Suprapubic skin (tissue), 4 donors: ENCODE measurements at regions not wholly inside any gene's neighbourhood (a gene's known extent, or its start where the extent isn't known, plus 50 kb on each side); places are given as distances from the start of the nearest gene placed in this dataset.

ENCODE experiments used
- DNase-seq, 2 donors: peaks; one replicate each; pipeline ENCODE4 v3.0.0-alpha.2; 2019; ENCODE audit warnings: low spot score in 2 of 2
- H3K27ac ChIP-seq: fragments of 200-600 bp; sonication (generic); one replicate; pipeline ENCODE4 v1.5.1; 2019
- H3K27me3 ChIP-seq: fragments of 200-600 bp; sonication (generic); one replicate; pipeline ENCODE4 v1.5.1; 2019
- H3K36me3 ChIP-seq: fragments of 200-600 bp; sonication (generic); one replicate; pipeline ENCODE4 v1.5.1; 2019
- H3K4me1 ChIP-seq: fragments of 200-600 bp; sonication (generic); one replicate; pipeline ENCODE4 v1.5.1; 2019
- H3K4me3 ChIP-seq: fragments of 200-600 bp; sonication (generic); one replicate; pipeline ENCODE4 v1.5.1; 2019; ENCODE audit warnings: mild to moderate bottlenecking
- H3K9me3 ChIP-seq: fragments of 200-600 bp; sonication (generic); one replicate; pipeline ENCODE4 v1.5.1; 2019
- CTCF ChIP-seq, 2 donors: fragments of 200-600 bp in 1 of 2; fragments of 450-650 bp in 1 of 2; sonication (generic) in 1 of 2; IDR thresholded peaks; one replicate each; pipeline ENCODE4 v1.5.1; 2016 to 2019; ENCODE audit warnings: antibody characterized with exemption in 2 of 2, mild to moderate bottlenecking in 1 of 2, moderate library complexity in 1 of 2
- EP300 ChIP-seq: sonication (generic); formaldehyde crosslinking; IDR thresholded peaks from one replicate; pipeline ENCODE4 v1.6.1; 2017; ENCODE audit warnings: antibody characterized with exemption
- POLR2A ChIP-seq, 2 donors: fragments of 450-650 bp; IDR thresholded peaks; one replicate each; pipeline ENCODE4 v1.6.1; 2017; ENCODE audit warnings: antibody characterized with exemption in 2 of 2, mild to moderate bottlenecking in 2 of 2, moderate library complexity in 2 of 2
- POLR2AphosphoS5 ChIP-seq, 3 donors: sonication (generic); formaldehyde crosslinking; IDR thresholded peaks; one replicate each; pipeline ENCODE4 v1.6.1; 2017; ENCODE audit warnings: antibody characterized with exemption in 3 of 3
- WGBS: methylation state at CpG from one replicate; pipeline ENCODE4 v1.1.5; 2018; 5-methylcytosine and 5-hydroxymethylcytosine counted together

- Histone ChIP-seq H3K9me3 (no peaks in the 10 kb centered on the region), H3K27me3 (no peaks in the 10 kb centered on the region), H3K27ac (no peak overlapping the region), H3K36me3 (no peaks in the 10 kb centered on the region), H3K4me1 (no peaks in the 10 kb centered on the region), H3K4me3 (no peak overlapping the region)
- DNase-seq = no peak
- TF ChIP-seq POLR2A (IDR thresholded peaks at IDR 0.05) = no peak
- WGBS = 75% methylated on average over 3 of the region's 3 CpGs
These were observed 87.2 kb upstream of the ETS2 start for GRCh38 chr21:38718481-38718880.

DNA sequence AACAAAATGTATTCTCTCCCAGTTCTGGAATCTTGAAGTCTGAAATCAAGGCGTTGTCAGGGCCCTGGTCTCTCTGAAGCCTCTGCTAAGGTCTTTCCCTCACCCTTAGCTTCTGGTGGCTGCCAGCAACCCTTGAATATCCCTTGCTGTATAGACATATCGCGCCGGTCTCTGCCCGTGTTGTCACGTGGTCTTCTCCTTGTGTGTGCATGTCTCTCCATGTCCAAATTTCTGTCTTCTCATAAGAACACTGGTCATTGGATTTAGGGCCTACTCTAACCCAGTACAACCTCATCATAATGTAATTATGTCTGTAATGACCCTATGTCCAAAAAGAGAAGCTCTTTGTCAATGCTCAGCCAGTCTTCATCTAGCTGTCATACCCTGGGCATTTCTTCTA lies 85.7 kb upstream of the ETS2 start:
- Histone ChIP-seq H3K4me1 (no peaks in the 10 kb centered on the region), H3K9me3 (peaks cover 2% of the 10 kb centered on the region), H3K27ac (no peak overlapping the region), H3K4me3 (no peak overlapping the region), H3K27me3 (no peaks in the 10 kb centered on the region), H3K36me3 (no peaks in the 10 kb centered on the region)
- no peak for TF ChIP-seq POLR2AphosphoS5 (IDR thresholded peaks at IDR 0.05)
- 96% methylated on average over 6 of the region's 6 CpGs for WGBS
- no peak for DNase-seq

GRCh38 chr21:38721055-38721454 lies 84.7 kb upstream of the ETS2 start:
- Histone ChIP-seq H3K27me3 (no peaks in the 10 kb centered on the region), H3K36me3 (no peaks in the 10 kb centered on the region), H3K9me3 (peaks cover 10% of the 10 kb centered on the region), H3K4me1 (no peaks in the 10 kb centered on the region), H3K27ac (no peak overlapping the region), H3K4me3 (no peak overlapping the region)
- no peak for TF ChIP-seq POLR2AphosphoS5 (IDR thresholded peaks at IDR 0.05)
- no peak for TF ChIP-seq EP300
- TF ChIP-seq POLR2A (IDR thresholded peaks at IDR 0.05) = no peak
- TF ChIP-seq CTCF (IDR thresholded peaks at IDR 0.05) = no peak
- WGBS = 77% methylated on average over 6 of the region's 6 CpGs
- no peak for DNase-seq

DNA sequence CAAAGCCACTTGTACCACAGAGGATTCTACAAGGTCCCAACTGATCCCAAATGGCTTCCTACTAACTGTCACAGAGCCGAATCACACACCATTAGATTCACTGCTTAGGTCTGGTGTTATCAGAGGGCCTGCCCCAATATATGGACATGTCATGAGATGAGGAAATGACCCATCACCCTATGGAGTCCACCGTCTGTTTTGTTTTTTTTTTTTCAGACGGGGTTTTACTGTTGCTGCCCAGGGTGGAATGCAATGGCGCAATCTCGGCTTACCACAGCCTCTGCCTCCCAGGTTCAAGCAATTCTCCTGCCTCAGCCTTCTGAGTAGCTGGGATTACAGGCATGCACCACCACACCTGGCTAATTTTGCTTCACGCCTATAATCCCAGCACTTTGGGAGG lies 83.8 kb upstream of the ETS2 start:
- no peak for DNase-seq
- 91% methylated on average over 6 of the region's 6 CpGs for WGBS
- H3K27me3 ChIP-seq = no peaks in the 10 kb centered on the region
- no peak overlapping the region for H3K27ac ChIP-seq
- H3K36me3 ChIP-seq = no peaks in the 10 kb centered on the region
- H3K9me3 ChIP-seq = peaks cover 10% of the 10 kb centered on the region
- H3K4me3 ChIP-seq = no peak overlapping the region
- TF ChIP-seq POLR2AphosphoS5 (IDR thresholded peaks at IDR 0.05) (no peak), CTCF (IDR thresholded peaks at IDR 0.05) (no peak), EP300 (no peak)
- no peaks in the 10 kb centered on the region for H3K4me1 ChIP-seq

GRCh38 chr21:38725196-38726157 lies 80.3 kb upstream of the ETS2 start:
- H3K9me3 ChIP-seq = peaks cover 10% of the 10 kb centered on the region
- no peak for TF ChIP-seq CTCF (IDR thresholded peaks at IDR 0.05)
- TF ChIP-seq POLR2A (IDR thresholded peaks at IDR 0.05) = no peak
- no peak for TF ChIP-seq EP300
- TF ChIP-seq POLR2AphosphoS5 (IDR thresholded peaks at IDR 0.05) = no peak
- DNase-seq = no peak
- peaks cover 7% of the 10 kb centered on the region for H3K4me1 ChIP-seq
- WGBS = 91% methylated on average over 5 of the region's 5 CpGs
- no peaks in the 10 kb centered on the region for H3K27me3 ChIP-seq
- no peak overlapping the region for H3K4me3 ChIP-seq
- no peaks in the 10 kb centered on the region for H3K36me3 ChIP-seq
- H3K27ac ChIP-seq = no peak overlapping the region

- no peaks in the 10 kb centered on the region for H3K27me3 ChIP-seq
- TF ChIP-seq POLR2AphosphoS5 (IDR thresholded peaks at IDR 0.05) = no peak
- no peak for TF ChIP-seq EP300
- TF ChIP-seq CTCF (IDR thresholded peaks at IDR 0.05) = no peak
- no peak for TF ChIP-seq POLR2A (IDR thresholded peaks at IDR 0.05)
- no peaks in the 10 kb centered on the region for H3K36me3 ChIP-seq
- WGBS = 96% methylated on average over 1 of the region's 1 CpG
- no peak overlapping the region for H3K4me3 ChIP-seq
- peaks cover 7% of the 10 kb centered on the region for H3K4me1 ChIP-seq
- H3K9me3 ChIP-seq = peaks cover 10% of the 10 kb centered on the region
- no peak overlapping the region for H3K27ac ChIP-seq
- DNase-seq = no peak
These were observed 79.2 kb upstream of the ETS2 start for GRCh38 chr21:38726482-38726881.
